Hematopoietic multipotent progenitor cell treated with erythropoietin and hydrocortisone succinate and interleukin-3 and kit ligand, for 15 days (in vitro differentiated cells): ENCODE measurements at regions not wholly inside any gene's neighbourhood (a gene's known extent, or its start where the extent isn't known, plus 50 kb on each side); places are given as distances from the start of the nearest gene placed in this dataset.

Experiments
- DNase-seq: peaks from one replicate; pipeline ENCODE4 v3.0.0-alpha.2; 2015; ENCODE audit warnings: low spot score

GRCh38 chr2:128690869-128691268, 372.2 kb upstream of the HS6ST1 start:
- DNase-seq: no peak

- DNase-seq: no peak
These were observed 372.9 kb upstream of the HS6ST1 start for GRCh38 chr2:128691526-128691925.

- no peak for DNase-seq
These were observed 374.5 kb upstream of the HS6ST1 start for GRCh38 chr2:128692895-128693742.

GRCh38 chr2:128693743-128694029, 375.0 kb upstream of the HS6ST1 start:
- DNase-seq: no peak

- DNase-seq: no peak
These were observed 377.1 kb upstream of the HS6ST1 start for GRCh38 chr2:128695646-128696220.

GRCh38 chr2:128696421-128696820, 377.8 kb upstream of the HS6ST1 start:
- DNase-seq: no peak

GRCh38 chr2:128701418-128701817, 382.8 kb upstream of the HS6ST1 start:
- no peak for DNase-seq

GRCh38 chr2:128702616-128703015, 383.9 kb upstream of the HS6ST1 start:
- no peak for DNase-seq

- DNase-seq: no peak
These were observed 389.6 kb upstream of the HS6ST1 start for GRCh38 chr2:128708106-128708816.

GRCh38 chr2:128710242-128710641, 391.6 kb upstream of the HS6ST1 start:
- DNase-seq: no peak

- no peak for DNase-seq
These were observed 392.1 kb upstream of the HS6ST1 start for GRCh38 chr2:128710729-128711128.

- DNase-seq: no peak
These were observed 395.6 kb upstream of the HS6ST1 start for GRCh38 chr2:128714285-128714684.

- no peak for DNase-seq
These were observed 396.2 kb upstream of the HS6ST1 start for GRCh38 chr2:128714851-128715312.

- DNase-seq: no peak
These were observed 396.7 kb upstream of the HS6ST1 start for GRCh38 chr2:128715360-128715759.

- DNase-seq: no peak
These were observed 397.6 kb upstream of the HS6ST1 start for GRCh38 chr2:128716299-128716721.

GRCh38 chr2:128717758-128718710, 399.4 kb upstream of the HS6ST1 start:
- no peak for DNase-seq

GRCh38 chr2:128720080-128721022, 401.7 kb upstream of the HS6ST1 start:
- DNase-seq: no peak

- no peak for DNase-seq
These were observed 402.4 kb upstream of the HS6ST1 start for GRCh38 chr2:128721096-128721495.

- no peak for DNase-seq
These were observed 403.8 kb upstream of the HS6ST1 start for GRCh38 chr2:128722489-128722888.

GRCh38 chr2:128724547-128724946, 405.9 kb upstream of the HS6ST1 start:
- DNase-seq: no peak

- no peak for DNase-seq
These were observed 406.3 kb upstream of the HS6ST1 start for GRCh38 chr2:128724972-128725371.
